ENCODE measurements at regions not wholly inside any gene's neighbourhood (a gene's known extent, or its start where the extent isn't known, plus 50 kb on each side); places are given as distances from the start of the nearest gene placed in this dataset.

DNA sequence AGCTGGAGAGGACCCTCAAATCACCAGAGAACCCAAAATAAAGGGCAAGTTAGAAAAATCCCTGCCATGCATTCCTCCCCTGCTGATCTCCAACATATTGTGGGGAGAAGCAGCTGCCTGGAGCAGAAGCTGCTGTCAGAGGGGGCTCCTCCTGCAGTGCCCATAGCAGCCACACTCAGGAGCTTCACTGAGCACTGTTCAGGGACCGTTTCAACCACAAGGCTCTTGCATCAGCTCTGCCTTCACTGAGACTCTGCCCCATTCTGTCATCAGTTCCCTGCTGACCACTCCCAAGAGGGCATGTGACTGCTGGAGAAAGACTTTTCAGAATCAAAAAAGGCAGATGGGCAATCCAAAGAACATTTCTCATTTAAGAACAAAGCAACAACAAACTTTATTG lies 392.7 kb downstream of the GALC start (continued):
- TF ChIP-seq IRF5 (IDR thresholded peaks at IDR 0.05; ENCODE audit: borderline replicate concordance): no peak

GRCh38 chr14:87581298-87581697 lies 411.7 kb downstream of the GALC start:
- Histone ChIP-seq H4K20me1 (ENCODE audit: control insufficient read depth, insufficient read depth) (no peaks in the 10 kb centered on the region), H3K27me3 (replicated peaks in 1 of 2; ENCODE audit: control insufficient read depth in 2 of 2, insufficient read depth in 2 of 2, low read length in 1 of 2) (no peaks in the 10 kb centered on the region), H3K9ac (ENCODE audit: control insufficient read depth, insufficient read depth, low read length) (no peak overlapping the region), H3K27ac (ENCODE audit: control insufficient read depth, insufficient read depth) (no peak overlapping the region), H3K4me2 (ENCODE audit: control insufficient read depth, insufficient read depth) (no peak overlapping the region), H2AFZ (ENCODE audit: control insufficient read depth, low read depth, low read length) (no peak overlapping the region), H3K36me3 (ENCODE audit: control insufficient read depth in 2 of 2, insufficient read depth in 2 of 2, low read length in 1 of 2) (no peaks in the 10 kb centered on the region), H3K4me1 (ENCODE audit: control insufficient read depth, insufficient read depth, low read length) (no peaks in the 10 kb centered on the region), H3K79me2 (ENCODE audit: control insufficient read depth, insufficient read depth, low read length) (no peaks in the 10 kb centered on the region), H3K9me3 (replicated peaks; ENCODE audit: control insufficient read depth, insufficient read depth, low read length) (no peaks in the 10 kb centered on the region), H3K4me3 (no peak overlapping the region)
- no peak for ATAC-seq
- in situ Hi-C loops (cut with MboI): no loop called here
- no peak for DNase-seq (ENCODE audit: low read depth, low spot score)
- ChIA-PET CTCF (no interaction called here), POLR2A (no interaction called here), SMC1A (ENCODE audit: uncharacterized antibody, unreplicated experiment) (no interaction called here), RAD21 (ENCODE audit: unreplicated experiment) (no interaction called here)
- intact Hi-C loops (cut with micrococcal nuclease; ENCODE audit: unreplicated experiment): no loop called here
- 0% methylated on average over 2 of the region's 2 CpGs for WGBS (ENCODE audit: insufficient coverage, insufficient replicate concordance, low lambda C conversion rate, missing lambda C conversion rate)
- no TSS peak for BruUV-seq (replicated peaks)
- FAIRE-seq: no peak
- no peak for TF ChIP-seq CREB1 (IDR thresholded peaks at IDR 0.05; ENCODE audit: low read depth)
- no peak for TF ChIP-seq ZNF24 (IDR thresholded peaks at IDR 0.05)

DNA sequence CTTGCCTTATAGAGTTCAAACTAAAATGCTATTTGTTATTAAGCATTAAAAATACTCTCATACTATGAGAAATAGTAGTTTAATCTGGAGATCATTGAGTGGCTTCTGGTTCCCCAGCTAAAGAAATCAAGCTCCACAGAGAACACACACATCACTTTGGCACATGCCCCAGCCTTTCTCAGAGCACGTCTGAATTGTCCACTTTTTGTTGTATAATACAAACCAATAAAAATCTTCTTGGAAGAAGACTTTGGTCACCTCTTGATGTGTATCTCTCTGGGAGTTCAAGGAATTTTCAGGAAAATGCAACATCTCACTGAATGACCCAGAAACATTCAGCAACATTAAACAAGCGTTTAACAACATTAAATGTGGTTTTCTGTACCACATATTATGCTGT lies 413.9 kb downstream of the GALC start:
- ChIA-PET RAD21 (ENCODE audit: unreplicated experiment) (no interaction called here), SMC1A (ENCODE audit: uncharacterized antibody, unreplicated experiment) (no interaction called here), POLR2A (no interaction called here), CTCF (no interaction called here)
- H3K4me2 ChIP-seq (ENCODE audit: control insufficient read depth, insufficient read depth): no peak overlapping the region
- no peak overlapping the region for H3K27ac ChIP-seq (ENCODE audit: control insufficient read depth, insufficient read depth)
- no peaks in the 10 kb centered on the region for H3K9me3 ChIP-seq (replicated peaks; ENCODE audit: control insufficient read depth, insufficient read depth, low read length)
- DNase-seq (ENCODE audit: low read depth, low spot score): no peak
- intact Hi-C loops (cut with micrococcal nuclease; ENCODE audit: unreplicated experiment): no loop called here
- no peak overlapping the region for H3K4me3 ChIP-seq
- WGBS (ENCODE audit: insufficient coverage, insufficient replicate concordance, low lambda C conversion rate, missing lambda C conversion rate): 0% methylated on average over 2 of the region's 2 CpGs
- FAIRE-seq: no peak
- BruUV-seq (replicated peaks): no TSS peak
- H3K4me1 ChIP-seq (ENCODE audit: control insufficient read depth, insufficient read depth, low read length): no peaks in the 10 kb centered on the region
- no peaks in the 10 kb centered on the region for H3K27me3 ChIP-seq (replicated peaks in 1 of 2; ENCODE audit: control insufficient read depth in 2 of 2, insufficient read depth in 2 of 2, low read length in 1 of 2)
- no peaks in the 10 kb centered on the region for H3K36me3 ChIP-seq (ENCODE audit: control insufficient read depth in 2 of 2, insufficient read depth in 2 of 2, low read length in 1 of 2)
- no peak for ATAC-seq
- in situ Hi-C loops (cut with MboI): no loop called here
- no peaks in the 10 kb centered on the region for H4K20me1 ChIP-seq (ENCODE audit: control insufficient read depth, insufficient read depth)
- H3K9ac ChIP-seq (ENCODE audit: control insufficient read depth, insufficient read depth, low read length): no peak overlapping the region
- H2AFZ ChIP-seq (ENCODE audit: control insufficient read depth, low read depth, low read length): no peak overlapping the region
- no peaks in the 10 kb centered on the region for H3K79me2 ChIP-seq (ENCODE audit: control insufficient read depth, insufficient read depth, low read length)
- TF ChIP-seq ETV6 (conservative IDR thresholded peaks at IDR 0.05 in 1 of 2, IDR thresholded peaks at IDR 0.05 in 1 of 2; ENCODE audit: borderline replicate concordance in 1 of 2, low read depth in 1 of 2) (no peak), GABPA (IDR thresholded peaks at IDR 0.05; ENCODE audit: low read depth) (no peak), NBN (IDR thresholded peaks at IDR 0.05) (no peak), MLLT1 (IDR thresholded peaks at IDR 0.05) (no peak), MXI1 (IDR thresholded peaks at IDR 0.05; ENCODE audit: low read depth, low read length) (no peak), SMC3 (IDR thresholded peaks at IDR 0.05; ENCODE audit: borderline replicate concordance, low read length) (no peak), YY1 (IDR thresholded peaks at IDR 0.05; ENCODE audit: low read depth, low read length) (no peak), RB1 (IDR thresholded peaks at IDR 0.05; ENCODE audit: borderline replicate concordance) (no peak), BMI1 (IDR thresholded peaks at IDR 0.05; ENCODE audit: borderline replicate concordance) (no peak), ZBED1 (IDR thresholded peaks at IDR 0.05; ENCODE audit: borderline replicate concordance) (no peak), CHD1 (IDR thresholded peaks at IDR 0.05; ENCODE audit: low read depth, low read length) (no peak)
- TF ChIP-seq, protein P1, sequence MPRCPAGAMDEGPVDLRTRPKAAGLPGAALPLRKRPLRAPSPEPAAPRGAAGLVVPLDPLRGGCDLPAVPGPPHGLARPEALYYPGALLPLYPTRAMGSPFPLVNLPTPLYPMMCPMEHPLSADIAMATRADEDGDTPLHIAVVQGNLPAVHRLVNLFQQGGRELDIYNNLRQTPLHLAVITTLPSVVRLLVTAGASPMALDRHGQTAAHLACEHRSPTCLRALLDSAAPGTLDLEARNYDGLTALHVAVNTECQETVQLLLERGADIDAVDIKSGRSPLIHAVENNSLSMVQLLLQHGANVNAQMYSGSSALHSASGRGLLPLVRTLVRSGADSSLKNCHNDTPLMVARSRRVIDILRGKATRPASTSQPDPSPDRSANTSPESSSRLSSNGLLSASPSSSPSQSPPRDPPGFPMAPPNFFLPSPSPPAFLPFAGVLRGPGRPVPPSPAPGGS (IDR thresholded peaks at IDR 0.05; ENCODE audit: borderline replicate concordance, insufficient read depth, low read depth, low read length, poor library complexity, severe bottlenecking): no peak
